GM13977 (cell line): ENCODE measurements at regions not wholly inside any gene's neighbourhood (a gene's known extent, or its start where the extent isn't known, plus 50 kb on each side); places are given as distances from the start of the nearest gene placed in this dataset.

Source experiments
- DNase-seq: peaks from one replicate; pipeline ENCODE4 v3.0.0; 2012; ENCODE audit warnings: low spot score
- in situ Hi-C: fragments of 300-500 bp; cut with MboI; formaldehyde crosslinking; loops from one replicate; pipeline ENCODE4 v1.12.0; 2022; ENCODE audit warnings: low sequenced_read_pairs, low pct_unique_long_range_greater_than_20kb, mixed read lengths, inconsistent platforms; ENCODE audit not compliant: unreplicated experiment
- TF ChIP-seq, protein P1 (sequence below): IDR thresholded peaks from 2 replicates; pipeline ENCODE4 v1.5.1; 2012; ENCODE audit warnings: mild to moderate bottlenecking, control low read depth; ENCODE audit not compliant: insufficient read depth; ENCODE audit errors: extremely low read depth, missing control alignments

- in situ Hi-C loops: no loop called here
- no peak for DNase-seq
- TF ChIP-seq, protein P1, sequence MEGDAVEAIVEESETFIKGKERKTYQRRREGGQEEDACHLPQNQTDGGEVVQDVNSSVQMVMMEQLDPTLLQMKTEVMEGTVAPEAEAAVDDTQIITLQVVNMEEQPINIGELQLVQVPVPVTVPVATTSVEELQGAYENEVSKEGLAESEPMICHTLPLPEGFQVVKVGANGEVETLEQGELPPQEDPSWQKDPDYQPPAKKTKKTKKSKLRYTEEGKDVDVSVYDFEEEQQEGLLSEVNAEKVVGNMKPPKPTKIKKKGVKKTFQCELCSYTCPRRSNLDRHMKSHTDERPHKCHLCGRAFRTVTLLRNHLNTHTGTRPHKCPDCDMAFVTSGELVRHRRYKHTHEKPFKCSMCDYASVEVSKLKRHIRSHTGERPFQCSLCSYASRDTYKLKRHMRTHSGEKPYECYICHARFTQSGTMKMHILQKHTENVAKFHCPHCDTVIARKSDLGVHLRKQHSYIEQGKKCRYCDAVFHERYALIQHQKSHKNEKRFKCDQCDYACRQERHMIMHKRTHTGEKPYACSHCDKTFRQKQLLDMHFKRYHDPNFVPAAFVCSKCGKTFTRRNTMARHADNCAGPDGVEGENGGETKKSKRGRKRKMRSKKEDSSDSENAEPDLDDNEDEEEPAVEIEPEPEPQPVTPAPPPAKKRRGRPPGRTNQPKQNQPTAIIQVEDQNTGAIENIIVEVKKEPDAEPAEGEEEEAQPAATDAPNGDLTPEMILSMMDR: no peak
These were observed 991.5 kb downstream of the PCDH18 start for GRCh38 chr4:136540747-136541146.

DNA sequence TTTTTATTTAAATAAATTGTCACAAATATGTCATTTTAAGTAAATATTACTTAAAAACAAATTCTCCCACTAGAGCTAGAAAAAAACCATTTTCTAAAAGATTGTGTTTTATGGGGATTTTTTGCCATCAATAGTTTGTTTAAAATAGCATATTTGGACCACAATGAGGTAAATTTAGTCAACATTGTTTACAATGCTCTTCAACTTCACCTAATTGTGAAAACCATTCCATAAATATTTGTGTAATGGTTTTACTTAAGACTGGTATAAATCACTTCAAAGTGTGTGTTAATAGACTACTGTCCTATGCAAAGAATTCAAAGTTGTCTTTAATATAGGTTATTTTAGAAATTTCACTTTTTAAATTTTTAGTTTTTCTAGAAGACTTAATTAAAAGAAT, 1004.2 kb downstream of the PCDH18 start:
- DNase-seq: no peak
- in situ Hi-C loops: no loop called here
- TF ChIP-seq, protein P1: no peak

GRCh38 chr4:136526517-136526916, 1005.8 kb downstream of the PCDH18 start:
- DNase-seq: no peak
- TF ChIP-seq, protein P1: no peak
- in situ Hi-C loops: no loop called here

DNA sequence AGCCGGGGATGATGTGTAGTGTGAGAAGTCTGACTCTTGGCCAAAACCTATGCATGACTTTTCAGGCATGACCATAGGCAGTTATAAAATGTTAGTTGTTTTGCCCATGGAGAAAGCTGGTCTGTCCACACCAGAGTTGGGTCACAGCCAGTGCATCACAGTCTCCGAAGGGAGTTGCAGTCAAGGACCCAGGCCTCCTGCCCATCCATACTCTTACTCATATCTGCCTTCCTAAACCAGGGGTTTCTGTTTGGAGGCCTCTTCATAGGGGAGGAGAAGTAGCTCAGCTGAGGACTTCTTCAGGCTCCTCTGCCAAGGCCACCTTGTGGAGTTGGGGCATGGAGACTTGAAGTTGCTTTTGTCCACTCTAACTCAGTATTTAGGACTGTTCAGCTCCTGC, 1008.3 kb downstream of the PCDH18 start:
- TF ChIP-seq, protein P1: no peak
- in situ Hi-C loops: no loop called here
- DNase-seq: no peak

DNA sequence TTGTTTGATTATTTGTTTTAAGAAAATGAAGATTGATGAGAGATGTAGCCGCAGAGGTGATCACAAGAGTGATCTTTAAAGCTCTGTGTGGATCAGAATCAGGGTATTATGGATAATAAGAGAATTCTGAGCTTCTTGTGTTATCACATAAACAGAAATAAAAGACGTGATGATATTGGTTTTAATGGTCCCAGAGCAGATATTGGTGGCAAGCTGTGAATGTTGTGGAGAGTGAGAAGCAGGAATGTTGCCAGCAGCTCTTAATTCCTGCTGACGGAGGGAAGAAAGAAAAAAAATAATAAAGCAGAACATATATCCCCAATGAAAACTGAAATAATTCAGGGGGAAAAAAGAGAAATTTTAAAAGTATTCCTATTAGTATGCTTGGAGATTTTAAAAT, 1015.9 kb downstream of the PCDH18 start:
- TF ChIP-seq, protein P1: no peak
- DNase-seq: no peak
- in situ Hi-C loops: no loop called here

DNA sequence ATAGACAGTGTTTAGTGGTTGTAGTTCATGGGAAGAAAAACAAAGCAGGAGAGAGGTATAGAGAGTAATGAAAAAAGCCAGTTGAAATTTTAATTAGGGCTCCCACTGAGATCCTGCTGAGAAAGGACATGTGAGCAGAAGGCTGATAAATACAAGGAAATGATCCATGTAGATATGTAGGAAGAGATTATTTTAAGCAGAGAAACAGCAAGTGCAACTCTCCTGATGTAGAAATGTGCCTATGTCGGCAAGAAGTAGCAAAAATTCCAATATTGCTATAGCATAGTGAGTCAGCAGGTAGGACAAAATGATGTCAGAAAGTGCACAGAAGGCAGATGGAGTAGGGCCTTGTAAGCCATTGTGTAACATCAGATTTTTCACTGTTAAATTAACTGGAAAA, 1027.3 kb downstream of the PCDH18 start:
- no peak for DNase-seq
- in situ Hi-C loops: no loop called here

More for the DNA sequence above, 1027.3 kb downstream of the PCDH18 start:
- TF ChIP-seq, protein P1: no peak
